Epithelial cell of esophagus (primary cell): ENCODE measurements at regions not wholly inside any gene's neighbourhood (a gene's known extent, or its start where the extent isn't known, plus 50 kb on each side); places are given as distances from the start of the nearest gene placed in this dataset.

ENCODE experiments used
- DNase-seq: peaks from one replicate; pipeline ENCODE4 v3.0.0; 2010; ENCODE audit warnings: low read depth
- H3K4me3 ChIP-seq: 2 replicates; pipeline ENCODE4 v1.5.1; 2011; ENCODE audit warnings: mild to moderate bottlenecking, low read length, control low read depth
- CTCF ChIP-seq: IDR thresholded peaks from 2 replicates; pipeline ENCODE4 v1.5.1; 2011; ENCODE audit warnings: low read depth, mild to moderate bottlenecking, low read length, control low read depth, inconsistent platforms; ENCODE audit not compliant: insufficient read depth; ENCODE audit errors: missing control alignments

- TF ChIP-seq CTCF = no peak
- DNase-seq = peak; percentile 84
- H3K4me3 ChIP-seq = no peak overlapping the region
These were observed 101.2 kb upstream of the GDNF start for GRCh38 chr5:37940931-37941623.

- DNase-seq = no peak
- TF ChIP-seq CTCF = no peak
- H3K4me3 ChIP-seq = no peak overlapping the region
These were observed 99.0 kb upstream of the GDNF start for GRCh38 chr5:37938861-37939260.

GRCh38 chr5:37938076-37938852 lies 98.4 kb upstream of the GDNF start:
- DNase-seq = no peak
- TF ChIP-seq CTCF = no peak

GRCh38 chr5:37936091-37936490 lies 96.2 kb upstream of the GDNF start:
- H3K4me3 ChIP-seq = no peak overlapping the region
- DNase-seq = no peak
- no peak for TF ChIP-seq CTCF

More at GRCh38 chr5:37938076-37938852, 98.4 kb upstream of the GDNF start:
- H3K4me3 ChIP-seq = no peak overlapping the region

- H3K4me3 ChIP-seq = no peak overlapping the region
- no peak for DNase-seq
- no peak for TF ChIP-seq CTCF
These were observed 93.7 kb upstream of the GDNF start for GRCh38 chr5:37933576-37933975.

- no peak for DNase-seq
- H3K4me3 ChIP-seq = no peak overlapping the region
- TF ChIP-seq CTCF = no peak
These were observed 92.6 kb upstream of the GDNF start for GRCh38 chr5:37932450-37932849.
